DOHH2 (cell line): ENCODE measurements at regions not wholly inside any gene's neighbourhood (a gene's known extent, or its start where the extent isn't known, plus 50 kb on each side); places are given as distances from the start of the nearest gene placed in this dataset.

Source experiments
- H3F3A ChIP-seq: fragments of 200-600 bp; sonication (generic), shearing (Covaris generic); 2 replicates; pipeline ENCODE4 v1.6.0; 2016; ENCODE audit warnings: antibody characterized with exemption, mild to moderate bottlenecking; ENCODE audit not compliant: control insufficient read depth, insufficient read depth
- H3K27ac ChIP-seq: fragments of 200-600 bp; sonication (generic); 2 replicates; pipeline ENCODE4 v1.5.1; 2014; ENCODE audit warnings: low read depth, mild to moderate bottlenecking, low read length, moderate library complexity
- H3K27me3 ChIP-seq: fragments of 200-600 bp; sonication (generic); 2 replicates; pipeline ENCODE4 v1.6.1; 2014; ENCODE audit warnings: mild to moderate bottlenecking, low read length, mixed read lengths; ENCODE audit not compliant: control insufficient read depth
- H3K36me3 ChIP-seq: fragments of 200-600 bp; sonication (generic); 2 replicates; pipeline ENCODE4 v1.6.1; 2014; ENCODE audit warnings: mild to moderate bottlenecking, low read length, moderate library complexity, mixed read lengths; ENCODE audit not compliant: control insufficient read depth
- H3K4me1 ChIP-seq: fragments of 200-600 bp; sonication (generic); 2 replicates; pipeline ENCODE4 v1.6.1; 2014; ENCODE audit warnings: mild to moderate bottlenecking, low read length, mixed read lengths; ENCODE audit not compliant: control insufficient read depth
- H3K4me2 ChIP-seq: fragments of 200-600 bp; sonication (generic); 2 replicates; pipeline ENCODE4 v1.6.0; 2014; ENCODE audit warnings: mild to moderate bottlenecking, low read length, moderate library complexity
- H3K4me3 ChIP-seq: fragments of 200-600 bp; sonication (generic); 2 replicates; pipeline ENCODE4 v1.5.1; 2014; ENCODE audit warnings: mild to moderate bottlenecking, low read length, mixed read lengths
- H3K79me2 ChIP-seq: fragments of 200-600 bp; sonication (generic); 2 replicates; pipeline ENCODE4 v1.6.1; 2014; ENCODE audit warnings: mild to moderate bottlenecking, low read length, mixed read lengths; ENCODE audit not compliant: control insufficient read depth
- H3K9me2 ChIP-seq: fragments of 200-600 bp; sonication (generic); replicated peaks from 2 replicates; pipeline ENCODE4 v1.6.1; 2014; ENCODE audit warnings: mild to moderate bottlenecking, low read length, mixed read lengths; ENCODE audit not compliant: control insufficient read depth
- H3K9me3 ChIP-seq: fragments of 200-600 bp; sonication (generic); 2 replicates; pipeline ENCODE4 v1.6.1; 2014; ENCODE audit warnings: antibody characterized with exemption, low read length, mixed read lengths; ENCODE audit not compliant: control insufficient read depth, insufficient read depth
- H4K20me1 ChIP-seq: fragments of 200-600 bp; sonication (generic); 2 replicates; pipeline ENCODE4 v1.6.0; 2014; ENCODE audit warnings: low read depth, mild to moderate bottlenecking, antibody characterized with exemption, low read length, moderate library complexity; ENCODE audit not compliant: control insufficient read depth, insufficient read depth
- CTCF ChIP-seq: fragments of 200-600 bp; sonication (generic); IDR thresholded peaks from one replicate; pipeline ENCODE4 v1.5.1; 2014; ENCODE audit warnings: antibody characterized with exemption, mild to moderate bottlenecking, low read depth, low read length; ENCODE audit not compliant: poor library complexity, severe bottlenecking
- EZH2phosphoT487 ChIP-seq: fragments of 200-600 bp; sonication (generic); IDR thresholded peaks from 2 replicates; pipeline ENCODE4 v1.6.1; 2017; ENCODE audit warnings: borderline replicate concordance, mild to moderate bottlenecking, antibody characterized with exemption, low read length, moderate library complexity, mixed read lengths

- Histone ChIP-seq H3K36me3 (no peaks in the 10 kb centered on the region), H3K4me2 (no peak overlapping the region), H3K9me3 (no peaks in the 10 kb centered on the region), H3K4me3 (no peak overlapping the region), H3K9me2 (no peaks in the 10 kb centered on the region), H3K4me1 (no peaks in the 10 kb centered on the region), H3K27ac (no peak overlapping the region), H3K79me2 (no peaks in the 10 kb centered on the region), H3K27me3 (no peaks in the 10 kb centered on the region), H3F3A (no peaks in the 10 kb centered on the region), H4K20me1 (no peaks in the 10 kb centered on the region)
- TF ChIP-seq CTCF (no peak), EZH2phosphoT487 (no peak)
Measured at GRCh38 chr6:140007525-140007924, 633.1 kb upstream of the CITED2 start.

- Histone ChIP-seq H3K4me3 (no peak overlapping the region), H3K4me1 (no peaks in the 10 kb centered on the region), H3K27me3 (no peaks in the 10 kb centered on the region), H3K27ac (no peak overlapping the region), H3F3A (no peaks in the 10 kb centered on the region), H3K9me3 (no peaks in the 10 kb centered on the region), H3K79me2 (no peaks in the 10 kb centered on the region), H4K20me1 (no peaks in the 10 kb centered on the region), H3K4me2 (no peak overlapping the region), H3K9me2 (no peaks in the 10 kb centered on the region), H3K36me3 (no peaks in the 10 kb centered on the region)
- no peak for TF ChIP-seq EZH2phosphoT487
- TF ChIP-seq CTCF, result no peak
Measured at GRCh38 chr6:140003217-140003616, 628.8 kb upstream of the CITED2 start.

- Histone ChIP-seq H3F3A (no peaks in the 10 kb centered on the region), H3K4me2 (no peak overlapping the region), H3K27me3 (no peaks in the 10 kb centered on the region), H3K4me3 (no peak overlapping the region), H3K4me1 (no peaks in the 10 kb centered on the region), H3K27ac (no peak overlapping the region), H3K9me2 (no peaks in the 10 kb centered on the region), H3K9me3 (no peaks in the 10 kb centered on the region), H3K79me2 (no peaks in the 10 kb centered on the region), H3K36me3 (no peaks in the 10 kb centered on the region), H4K20me1 (no peaks in the 10 kb centered on the region)
- TF ChIP-seq EZH2phosphoT487 (no peak), CTCF (no peak)
Measured at GRCh38 chr6:140002396-140003022, 628.1 kb upstream of the CITED2 start.
